ENCODE measurements at regions not wholly inside any gene's neighbourhood (a gene's known extent, or its start where the extent isn't known, plus 50 kb on each side); places are given as distances from the start of the nearest gene placed in this dataset.

DNA sequence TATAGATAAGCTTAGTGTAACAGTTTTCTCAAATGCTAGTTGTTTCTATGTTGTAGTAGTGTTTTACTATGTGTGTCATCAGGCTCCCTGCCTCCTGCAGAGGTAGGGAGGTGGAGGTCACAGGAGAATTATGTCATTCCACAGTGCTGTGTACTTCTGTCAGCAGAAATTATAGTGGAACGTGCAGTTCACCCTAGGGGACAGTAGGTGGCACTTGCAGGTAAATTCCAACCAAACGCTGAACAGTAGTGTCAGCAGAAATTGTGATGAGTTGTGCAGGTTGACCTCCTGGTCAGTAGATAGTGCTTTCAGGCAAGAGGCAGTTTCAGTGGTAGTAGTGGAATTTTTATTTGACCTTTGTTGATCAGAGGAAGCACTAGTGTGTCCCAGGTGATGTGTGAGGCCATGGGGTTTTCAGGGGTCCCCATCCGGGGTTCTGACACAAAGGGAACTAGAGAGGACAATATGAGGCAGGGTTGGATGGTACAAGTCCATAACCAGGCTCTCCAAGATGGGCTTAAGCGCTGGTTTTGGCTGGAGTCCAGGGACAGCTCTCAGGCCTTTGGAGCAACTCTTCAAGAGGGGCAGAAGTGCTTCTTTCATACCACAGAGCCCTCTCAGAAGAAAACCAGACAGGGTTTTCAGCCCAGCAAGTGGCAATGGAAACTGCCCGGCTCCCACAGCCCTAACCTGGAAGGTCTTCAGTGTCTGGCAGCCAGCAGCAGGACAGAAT, 402.9 kb downstream of the CYLC2 start:
- peak; percentile 15 to 28 (median 22) for DNase-seq (ENCODE audit: low read depth in 4 of 4, low spot score in 3 of 4)

DNA sequence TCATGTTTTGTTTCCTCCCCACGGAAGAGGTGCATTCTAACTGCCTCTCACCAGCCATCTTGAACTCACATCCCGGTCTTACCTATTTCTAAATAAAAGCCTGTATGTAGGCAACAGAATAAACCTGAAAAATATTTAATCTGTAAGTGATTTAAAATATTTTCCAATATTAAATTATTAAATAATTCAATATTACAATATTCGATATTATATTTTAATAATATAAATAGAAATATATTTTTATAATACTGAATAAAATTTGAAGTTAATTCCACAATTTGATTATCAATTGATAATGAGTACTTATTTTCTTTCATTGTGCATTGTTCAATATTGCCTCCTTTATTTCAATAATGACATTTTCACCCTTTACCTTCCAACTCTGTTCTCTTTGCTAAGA, 404.4 kb downstream of the CYLC2 start:
- DNase-seq (ENCODE audit: low read depth in 4 of 4, low spot score in 3 of 4), result no peak

DNA sequence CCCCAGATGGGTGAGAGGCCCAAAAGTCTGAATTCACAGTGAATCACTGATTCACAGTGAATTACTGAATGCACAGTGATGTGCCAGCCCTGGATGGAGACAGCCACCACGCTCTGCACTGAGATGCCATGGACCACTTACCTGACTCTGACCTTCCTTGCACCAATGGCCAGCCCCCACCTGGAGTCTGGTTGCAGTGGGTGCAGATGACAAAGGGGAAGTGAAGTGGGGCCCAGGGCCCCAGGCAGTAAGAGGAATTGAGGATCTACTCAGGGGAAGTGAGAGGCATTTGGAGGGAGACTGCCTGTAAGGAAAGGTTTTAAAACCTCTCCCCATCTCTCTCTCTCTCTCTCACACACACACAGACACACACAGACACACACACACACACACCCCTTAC, 412.1 kb downstream of the CYLC2 start:
- DNase-seq (ENCODE audit: low read depth in 4 of 4, low spot score in 3 of 4), result no peak

DNA sequence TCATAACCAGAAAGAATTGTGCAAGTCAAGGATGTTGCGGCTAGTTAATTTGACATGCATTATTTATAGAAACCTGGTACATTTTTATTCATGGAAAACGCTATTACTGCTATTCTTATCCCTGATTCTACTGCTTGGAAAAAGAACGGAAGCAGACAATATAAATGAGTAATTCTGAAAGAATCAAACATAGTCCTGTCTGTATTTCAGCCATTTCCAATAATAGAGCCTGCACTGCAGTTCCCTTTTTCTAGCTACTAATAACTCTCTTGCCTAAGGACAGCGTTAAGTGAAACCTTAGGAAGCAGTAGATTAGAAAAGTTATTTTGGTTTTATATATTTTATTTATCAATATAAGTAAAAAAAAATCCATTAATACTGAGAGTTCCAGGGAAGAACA, 414.9 kb downstream of the CYLC2 start:
- no peak for DNase-seq (ENCODE audit: low read depth in 4 of 4, low spot score in 3 of 4)

DNA sequence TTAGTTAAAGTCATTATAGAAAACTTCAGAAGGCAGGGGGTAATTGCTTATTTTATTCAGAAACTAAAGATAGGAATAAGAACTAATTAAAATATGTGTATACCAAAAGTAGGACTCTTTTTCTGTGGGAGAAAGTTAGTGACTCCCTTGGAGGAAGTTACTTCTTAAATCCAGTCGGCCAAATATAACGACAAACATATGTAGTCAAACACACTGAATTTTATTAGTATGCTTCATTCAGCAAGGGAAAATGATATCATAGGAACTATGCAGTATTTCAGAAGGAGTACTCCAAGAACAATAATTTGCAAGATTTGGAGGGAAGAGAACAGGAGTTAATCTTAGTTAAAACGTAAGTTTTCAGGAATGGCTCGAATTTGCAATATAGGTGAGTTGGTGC, 432.6 kb downstream of the CYLC2 start:
- no peak for DNase-seq (ENCODE audit: low read depth in 4 of 4, low spot score in 3 of 4)

DNA sequence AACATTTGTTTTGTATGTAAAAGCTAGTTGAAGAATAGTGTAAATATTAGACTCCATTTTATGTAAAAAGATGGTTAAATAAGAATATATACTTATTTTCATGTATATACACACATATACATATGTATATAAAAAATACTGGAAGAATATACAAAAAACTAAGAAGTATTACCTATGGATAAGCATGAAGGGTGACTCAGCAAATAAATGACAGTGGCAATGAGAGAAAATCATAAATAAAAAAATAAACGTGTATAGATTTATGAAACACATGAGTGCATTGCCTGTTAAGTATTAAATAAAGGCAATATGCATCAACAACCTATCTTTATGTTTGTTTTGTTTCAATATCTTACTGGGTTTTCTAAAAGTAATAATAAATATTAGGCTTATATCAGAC, 435.3 kb downstream of the CYLC2 start:
- no peak for DNase-seq (ENCODE audit: low read depth in 4 of 4, low spot score in 3 of 4)

DNA sequence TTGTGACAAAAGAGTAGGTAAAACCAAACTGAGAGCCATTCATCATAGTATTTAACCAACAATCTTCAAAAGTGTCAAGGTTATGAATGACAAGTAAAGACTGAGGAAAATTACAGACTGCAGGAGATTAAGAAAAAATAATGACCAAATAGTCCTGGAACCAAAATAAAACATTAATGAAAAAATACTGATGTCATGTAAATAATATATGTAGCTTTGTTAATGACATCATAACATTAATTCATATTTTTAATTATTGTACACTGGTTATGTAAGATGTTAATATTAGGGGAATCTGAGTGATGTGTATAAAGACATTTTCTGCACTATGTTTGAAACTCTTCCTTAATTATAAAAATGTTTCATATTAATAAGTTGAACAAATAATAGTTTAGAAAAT, 436.7 kb downstream of the CYLC2 start:
- DNase-seq (ENCODE audit: low read depth in 4 of 4, low spot score in 3 of 4), result no peak

DNA sequence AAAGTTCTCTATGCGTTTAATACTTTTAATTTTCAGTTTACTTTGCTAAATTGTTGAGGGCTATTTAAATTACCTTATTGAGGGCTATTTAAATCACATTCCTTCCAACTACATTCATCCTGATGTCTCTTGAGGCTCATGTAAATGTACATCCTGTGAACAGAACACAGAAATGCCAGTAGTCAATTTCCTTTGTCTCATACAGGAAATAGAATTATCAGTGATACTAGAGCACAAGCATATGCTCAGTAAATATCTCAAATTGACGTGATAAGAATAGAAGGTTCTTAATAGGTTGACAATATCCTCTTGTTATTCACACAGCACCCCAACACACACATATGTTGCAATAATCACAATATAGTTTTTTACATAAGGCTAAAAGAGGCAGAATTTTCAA, 449.0 kb downstream of the CYLC2 start:
- DNase-seq (ENCODE audit: low read depth in 4 of 4, low spot score in 3 of 4), result no peak

DNA sequence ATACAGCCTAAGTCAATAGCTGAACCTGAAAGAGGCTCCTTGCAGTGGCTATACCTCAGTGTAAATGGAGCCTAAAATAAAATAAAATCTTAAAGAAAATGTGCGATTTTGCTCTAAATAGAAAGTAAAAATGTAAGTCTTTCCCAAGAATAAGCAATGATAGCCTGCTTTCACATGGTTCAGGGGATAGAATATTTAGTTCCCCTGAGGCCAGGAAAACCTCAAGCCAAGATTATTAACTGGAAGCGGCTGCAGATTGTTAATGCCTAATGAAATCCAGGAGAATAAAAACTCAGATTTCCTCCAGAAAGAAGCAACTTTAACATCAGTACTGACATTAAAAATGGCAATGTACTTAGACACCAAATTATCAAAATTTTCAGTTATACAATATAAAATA, 463.7 kb downstream of the CYLC2 start:
- no peak for DNase-seq (ENCODE audit: low read depth in 4 of 4, low spot score in 3 of 4)

DNA sequence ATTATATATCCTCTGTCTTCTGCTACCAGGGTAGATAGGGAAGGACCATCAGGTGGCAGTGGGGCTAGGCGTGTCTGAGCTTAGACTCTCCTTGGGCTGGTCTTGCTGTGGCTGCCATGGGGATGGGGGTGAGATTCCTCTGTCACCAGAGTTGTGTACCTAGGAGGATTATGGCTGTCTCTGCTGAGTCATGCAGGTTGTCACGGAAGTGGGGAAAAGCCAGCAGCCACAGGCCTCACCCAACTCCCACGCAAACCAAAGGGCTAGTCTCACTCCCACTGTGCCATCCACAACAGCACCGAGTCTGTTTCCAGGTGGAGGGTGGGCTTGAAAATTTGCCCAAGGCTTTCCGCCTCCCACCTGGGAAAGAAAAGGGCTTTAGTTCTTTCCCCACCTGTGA, 476.1 kb downstream of the CYLC2 start:
- DNase-seq (ENCODE audit: low read depth in 4 of 4, low spot score in 3 of 4), result no peak

DNA sequence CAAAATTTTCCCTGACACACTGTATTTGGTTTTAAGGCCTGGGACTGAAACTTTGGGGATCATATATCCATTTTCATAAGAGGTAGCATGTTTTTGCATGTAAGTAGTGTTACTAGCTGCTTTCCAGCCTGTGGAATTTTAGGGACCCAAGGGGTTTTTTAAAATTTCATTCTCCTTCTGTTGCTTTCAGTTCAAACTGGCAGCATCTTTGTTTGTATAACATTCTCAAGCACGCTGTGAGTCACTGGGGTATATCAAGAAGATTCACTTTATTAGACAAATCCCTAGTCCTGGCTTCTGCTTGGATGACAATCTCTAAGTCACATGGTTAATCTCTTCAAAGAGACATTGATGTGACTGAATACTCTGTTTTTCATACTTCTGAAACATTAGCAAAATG, 479.0 kb downstream of the CYLC2 start:
- no peak for DNase-seq (ENCODE audit: low read depth in 4 of 4, low spot score in 3 of 4)

DNA sequence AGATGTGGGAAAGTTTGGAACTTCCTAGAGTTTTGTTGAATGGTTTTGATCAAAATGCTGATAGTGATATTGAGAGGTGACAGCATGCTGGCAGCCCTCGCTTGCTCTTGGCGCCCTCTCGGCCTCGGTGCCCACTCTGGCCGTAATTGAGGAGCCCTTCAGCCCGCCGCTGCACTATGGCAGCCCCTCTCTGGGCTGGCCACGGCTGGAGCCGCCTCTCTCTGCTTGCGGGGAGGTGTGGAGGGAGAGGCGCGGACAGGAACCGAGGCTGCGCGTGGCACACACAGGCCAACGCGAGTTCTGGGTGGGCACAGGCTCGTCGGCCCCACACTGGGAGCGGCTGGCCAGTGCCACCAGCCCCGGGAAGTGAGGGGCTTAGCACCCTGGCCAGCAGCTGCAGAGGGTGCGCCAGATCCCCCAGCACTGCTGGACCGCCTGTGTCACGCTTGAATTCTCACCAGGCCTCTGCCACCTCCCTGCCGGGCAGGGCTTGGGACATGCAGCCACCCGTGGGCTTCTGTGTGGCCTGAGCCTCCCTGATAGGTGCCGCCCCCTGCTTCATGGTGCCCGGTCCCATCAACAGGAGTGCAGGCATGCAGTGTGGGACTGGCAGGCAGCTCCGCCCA, 488.5 kb downstream of the CYLC2 start:
- DNase-seq (ENCODE audit: low read depth in 4 of 4, low spot score in 3 of 4), result no peak

DNA sequence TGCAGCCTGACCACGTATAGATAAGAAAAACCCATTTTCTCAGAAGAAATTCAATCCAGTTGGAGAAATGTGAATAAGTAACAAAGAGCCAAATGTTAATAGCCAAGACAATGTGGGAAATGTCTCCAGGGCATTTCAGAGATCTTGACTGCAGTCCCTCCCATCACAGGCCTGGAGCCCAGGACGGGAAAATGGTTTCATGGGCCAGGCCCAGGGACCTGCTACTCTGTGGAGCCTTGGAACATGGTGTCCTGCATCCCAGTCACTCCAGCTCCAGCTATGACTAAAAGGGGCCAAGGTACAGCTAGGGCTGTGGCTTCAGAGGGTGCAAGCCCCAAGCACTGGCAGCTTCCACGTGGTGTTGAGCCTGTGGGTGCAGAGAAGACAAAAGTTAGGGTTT, 490.0 kb downstream of the CYLC2 start:
- no peak for DNase-seq (ENCODE audit: low read depth in 4 of 4, low spot score in 3 of 4)

DNA sequence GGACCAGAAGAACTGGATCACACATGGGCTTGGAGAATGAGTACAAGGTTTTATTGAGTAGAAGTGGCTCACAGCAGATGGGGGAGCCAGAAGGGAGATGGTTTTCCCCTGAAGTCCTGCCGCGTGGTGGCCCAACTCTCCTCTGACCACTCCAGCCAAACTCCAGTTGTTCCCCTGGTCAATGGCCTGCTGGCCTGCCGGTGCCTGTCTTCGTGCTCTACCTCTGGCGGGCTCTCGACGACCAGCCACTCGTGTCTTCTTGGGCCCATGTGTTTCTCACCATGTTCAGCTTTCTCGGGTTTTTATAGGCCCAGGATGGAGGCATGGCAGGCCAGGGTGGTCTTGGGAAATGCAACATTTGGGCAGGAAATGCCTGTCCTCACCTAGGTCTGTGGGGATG, 519.6 kb downstream of the CYLC2 start:
- DNase-seq (ENCODE audit: low read depth in 4 of 4, low spot score in 3 of 4), result no peak

DNA sequence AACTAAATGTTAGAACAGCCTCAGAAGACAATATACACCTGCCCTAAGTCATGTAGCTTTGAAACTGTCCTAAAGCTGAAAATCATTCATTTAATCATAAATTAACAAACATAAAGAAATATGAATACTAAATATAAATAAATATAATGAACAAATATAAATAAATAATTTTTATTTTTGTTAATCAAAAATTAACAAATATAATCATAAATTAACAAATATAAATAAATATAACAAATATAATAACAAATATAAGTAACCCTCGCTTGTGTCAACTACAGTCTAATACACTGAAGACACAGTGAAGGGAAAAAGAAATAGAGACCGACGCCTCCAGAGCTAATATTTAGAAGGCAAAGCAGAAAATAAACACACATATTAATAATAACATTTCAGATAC, 527.3 kb downstream of the CYLC2 start:
- DNase-seq (ENCODE audit: low read depth in 4 of 4, low spot score in 3 of 4), result no peak

DNA sequence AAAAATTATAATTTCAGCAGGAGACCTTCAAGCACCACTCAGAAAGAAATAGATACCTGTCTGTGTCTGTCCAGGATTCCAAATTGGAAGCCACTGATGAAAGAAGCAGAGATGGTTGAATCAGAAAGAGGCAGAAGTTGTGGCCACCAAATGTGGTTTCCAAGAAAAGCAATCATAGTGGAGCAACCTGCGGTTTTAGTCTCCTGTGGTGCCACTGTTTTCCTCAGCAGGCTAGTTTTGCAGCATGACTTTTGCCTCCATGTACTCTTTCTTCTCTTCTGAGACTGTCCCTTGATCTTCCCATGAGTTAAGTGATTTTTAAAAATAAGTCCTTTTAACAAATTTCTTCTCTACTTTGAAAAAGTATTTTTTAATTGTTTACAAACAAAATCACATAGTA, 535.8 kb downstream of the CYLC2 start:
- no peak for DNase-seq (ENCODE audit: low read depth in 4 of 4, low spot score in 3 of 4)

DNA sequence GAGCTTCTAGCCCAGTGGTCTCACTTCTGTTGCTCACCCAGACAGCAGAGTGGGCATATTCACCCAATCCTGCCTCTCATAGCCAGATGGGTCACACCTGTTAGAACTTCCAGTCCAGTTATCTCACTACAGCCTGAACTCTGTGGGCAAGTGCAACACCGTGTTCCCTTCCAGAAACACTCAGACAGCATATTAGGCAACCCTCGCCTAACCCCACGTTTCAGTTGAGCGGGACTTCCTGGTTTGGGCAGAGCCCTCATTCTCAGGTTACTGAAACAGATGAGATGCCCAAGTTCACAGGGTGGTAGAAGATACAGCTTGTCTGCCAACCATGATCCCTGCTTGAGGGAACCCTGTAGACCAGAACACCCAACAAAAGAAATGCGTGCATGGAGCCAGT, 538.2 kb downstream of the CYLC2 start:
- DNase-seq (ENCODE audit: low read depth in 4 of 4, low spot score in 3 of 4), result no peak

DNA sequence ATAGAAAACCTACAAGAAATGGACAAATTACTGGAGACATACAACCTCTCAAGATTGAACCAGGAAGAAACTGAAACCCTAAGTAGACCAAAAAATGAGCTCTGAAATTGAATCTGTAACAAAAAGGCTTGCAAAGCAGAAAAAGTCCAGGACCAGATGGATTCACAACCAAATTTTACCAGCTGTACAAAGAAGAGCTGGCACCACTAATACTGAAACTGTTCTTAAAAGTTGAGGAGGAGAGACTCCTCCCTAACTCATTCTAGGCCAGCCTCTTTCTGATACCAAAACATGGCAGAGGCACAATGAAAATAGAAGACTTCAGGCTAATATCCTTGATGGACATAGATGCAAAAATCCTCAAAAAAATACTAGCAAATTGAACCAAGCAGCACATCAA, 542.3 kb downstream of the CYLC2 start:
- DNase-seq (ENCODE audit: low read depth in 4 of 4, low spot score in 3 of 4), result no peak

DNA sequence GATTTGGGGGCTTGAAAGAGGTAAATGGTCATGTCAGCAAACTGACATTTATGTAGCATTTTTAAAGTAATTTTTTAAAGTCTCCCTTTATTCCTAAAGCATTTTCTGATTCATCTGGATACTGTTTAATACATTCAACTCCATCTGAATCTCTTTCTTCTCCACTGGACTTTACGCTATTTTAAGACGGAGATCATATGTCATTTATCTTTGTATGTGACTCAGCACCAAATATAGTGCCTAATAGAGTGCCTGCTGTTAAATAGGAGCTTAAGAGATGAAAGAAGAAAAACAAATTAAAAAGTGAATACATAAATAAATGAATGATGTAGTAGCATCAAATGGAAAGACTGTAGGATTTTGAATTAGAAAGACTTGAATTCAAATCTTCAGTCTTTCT, 548.8 kb upstream of the SMC2 start:
- no peak for DNase-seq (ENCODE audit: low read depth in 4 of 4, low spot score in 3 of 4)

DNA sequence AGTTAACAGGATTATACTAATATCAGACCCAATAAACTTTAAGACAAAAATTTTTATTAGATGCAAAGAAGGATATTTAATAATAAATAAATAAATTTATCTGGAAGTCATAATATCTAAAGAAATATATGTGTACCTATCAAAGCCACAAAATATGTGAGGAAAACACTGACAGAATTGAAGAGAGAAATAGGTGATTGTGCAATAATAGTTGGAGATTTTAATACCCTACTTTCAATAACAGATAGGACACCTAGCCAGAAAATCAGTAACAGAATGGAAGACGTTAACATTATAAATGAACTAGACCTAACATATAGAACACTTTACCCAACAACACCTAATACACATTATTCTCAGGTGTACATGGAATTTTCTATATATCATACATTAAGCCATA, 541.4 kb upstream of the SMC2 start:
- no peak for DNase-seq (ENCODE audit: low read depth in 4 of 4, low spot score in 3 of 4)

DNA sequence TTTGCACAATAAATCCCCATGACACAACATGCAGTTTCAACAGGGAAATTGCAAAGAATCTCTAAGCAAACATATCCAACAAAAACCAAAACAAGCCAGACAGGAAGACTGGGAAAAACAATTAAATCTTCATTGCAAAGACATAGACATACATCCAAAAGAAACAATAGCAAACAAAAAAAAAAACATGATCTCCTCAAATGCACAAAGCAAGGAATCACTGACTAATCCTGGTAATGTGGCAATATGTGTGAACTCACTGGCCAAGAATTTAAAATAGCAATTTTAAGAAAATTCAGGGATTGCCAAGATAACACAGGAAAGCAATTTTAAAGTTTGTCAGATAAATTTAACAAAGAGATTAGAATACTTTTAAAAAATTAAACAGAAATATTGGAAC, 520.1 kb upstream of the SMC2 start:
- DNase-seq (ENCODE audit: low read depth in 4 of 4, low spot score in 3 of 4), result no peak

DNA sequence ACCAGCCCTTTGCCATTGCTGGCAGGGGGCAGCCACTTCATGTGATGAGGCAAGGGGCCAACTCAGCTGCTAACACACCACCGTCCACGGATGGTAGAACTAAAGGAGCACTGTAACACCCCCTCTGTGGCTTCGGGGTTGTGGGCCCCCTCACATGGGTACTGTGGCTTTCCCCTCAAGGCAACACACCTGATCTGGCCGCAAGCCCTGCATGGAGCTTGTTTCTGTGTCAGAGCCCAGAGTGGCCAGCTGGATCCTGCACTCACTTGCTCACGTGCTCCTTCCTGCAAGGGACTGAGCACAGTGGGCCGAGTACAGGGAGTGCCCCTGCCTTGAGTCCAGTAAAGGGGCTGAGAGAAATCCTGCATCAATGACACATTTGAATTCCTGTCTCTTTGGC, 507.4 kb upstream of the SMC2 start:
- no peak for DNase-seq (ENCODE audit: low read depth in 4 of 4, low spot score in 3 of 4)

DNA sequence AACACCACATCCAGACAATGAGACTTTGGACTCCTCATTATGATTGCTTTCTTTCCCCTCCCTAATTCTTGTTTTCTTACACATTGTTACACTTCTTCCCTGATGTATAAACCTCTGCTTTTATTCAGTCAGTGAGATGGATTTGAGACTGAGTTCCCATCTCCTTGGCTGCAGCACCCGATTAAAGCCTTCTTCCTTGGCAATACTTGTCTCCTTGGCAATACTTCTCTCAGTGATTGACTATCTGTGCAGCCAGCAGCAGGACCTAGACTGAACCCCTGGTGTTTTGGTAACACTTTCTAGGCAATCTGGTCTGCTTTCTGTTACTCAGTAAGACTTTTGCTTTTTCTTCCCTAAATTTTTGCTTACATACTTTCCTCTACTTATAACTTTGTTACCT, 492.8 kb upstream of the SMC2 start:
- no peak for DNase-seq (ENCODE audit: low read depth in 4 of 4, low spot score in 3 of 4)
